NCI-H146 treated with DMSO at 0.1 percent for 48 hours (cell line): ENCODE measurements at regions not wholly inside any gene's neighbourhood (a gene's known extent, or its start where the extent isn't known, plus 50 kb on each side); places are given as distances from the start of the nearest gene placed in this dataset.
A peak's percentile ranks its signal among the peaks of the same experiment; 100 is the strongest.

ENCODE experiments used
- DNase-seq: peaks from one replicate; lab custom pipeline; 2025; ENCODE audit not compliant: unreplicated experiment; lab: John Stamatoyannopoulos, UW

DNA sequence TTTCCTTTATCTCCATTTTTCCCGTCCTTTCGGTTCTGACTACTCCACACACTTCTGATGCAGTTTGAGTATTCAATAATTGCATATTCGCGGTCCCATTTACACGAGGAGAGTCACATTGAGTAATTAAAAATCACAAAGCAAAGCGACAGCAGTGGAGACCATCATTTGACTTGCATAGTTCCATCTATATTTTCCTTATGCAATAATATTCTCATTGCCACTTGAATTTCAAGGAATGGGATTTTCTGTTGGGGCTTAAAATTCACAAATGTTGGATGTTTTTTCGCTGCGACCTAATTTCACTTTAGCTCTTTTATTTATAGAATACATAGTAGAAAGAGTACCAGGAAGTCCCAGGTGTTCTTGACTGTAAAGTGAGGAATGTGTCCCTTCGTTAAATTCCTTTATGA, 186.8 kb downstream of the ZEB2 start:
- DNase-seq, result no peak

DNA sequence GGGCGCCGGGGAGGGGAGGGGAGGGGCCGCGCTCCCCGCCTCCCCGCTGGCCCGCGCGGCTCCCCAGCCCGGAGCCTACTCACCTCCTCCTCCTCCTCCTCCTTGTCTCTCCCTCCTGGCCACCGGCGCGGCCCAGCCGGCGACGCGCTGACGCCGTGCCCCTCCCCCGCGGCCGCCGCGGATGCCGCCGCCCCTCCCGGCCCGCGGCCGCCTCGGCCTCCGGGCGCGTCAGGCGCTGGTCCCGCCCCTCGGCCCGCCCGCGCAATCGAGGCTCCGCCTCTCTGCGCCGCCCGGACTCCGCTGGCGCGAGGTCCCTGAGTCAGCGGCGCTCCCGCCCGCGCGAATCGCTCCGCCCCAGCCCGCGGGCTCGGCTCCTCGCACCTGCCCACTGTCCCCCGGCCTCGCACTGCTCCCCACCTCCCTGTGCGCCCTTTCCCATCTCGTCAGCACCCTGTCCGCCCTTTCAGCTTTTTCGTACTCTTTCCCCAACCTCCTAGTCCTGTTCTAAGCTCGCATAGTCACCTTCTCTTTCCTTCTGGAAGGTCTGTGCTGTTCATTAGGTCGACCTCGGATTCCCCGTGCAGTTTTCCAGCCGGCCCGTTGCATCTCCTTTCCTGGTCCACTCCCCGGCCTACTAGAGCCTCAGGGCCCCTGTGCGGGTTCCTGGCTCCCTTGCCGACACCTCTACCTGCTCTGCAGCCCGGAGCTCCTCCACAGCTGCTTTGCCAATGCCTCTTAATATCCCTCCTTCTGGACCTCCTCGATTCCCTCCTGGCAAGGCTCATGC, 187.4 kb downstream of the ZEB2 start:
- DNase-seq, result peak; percentile 62

DNA sequence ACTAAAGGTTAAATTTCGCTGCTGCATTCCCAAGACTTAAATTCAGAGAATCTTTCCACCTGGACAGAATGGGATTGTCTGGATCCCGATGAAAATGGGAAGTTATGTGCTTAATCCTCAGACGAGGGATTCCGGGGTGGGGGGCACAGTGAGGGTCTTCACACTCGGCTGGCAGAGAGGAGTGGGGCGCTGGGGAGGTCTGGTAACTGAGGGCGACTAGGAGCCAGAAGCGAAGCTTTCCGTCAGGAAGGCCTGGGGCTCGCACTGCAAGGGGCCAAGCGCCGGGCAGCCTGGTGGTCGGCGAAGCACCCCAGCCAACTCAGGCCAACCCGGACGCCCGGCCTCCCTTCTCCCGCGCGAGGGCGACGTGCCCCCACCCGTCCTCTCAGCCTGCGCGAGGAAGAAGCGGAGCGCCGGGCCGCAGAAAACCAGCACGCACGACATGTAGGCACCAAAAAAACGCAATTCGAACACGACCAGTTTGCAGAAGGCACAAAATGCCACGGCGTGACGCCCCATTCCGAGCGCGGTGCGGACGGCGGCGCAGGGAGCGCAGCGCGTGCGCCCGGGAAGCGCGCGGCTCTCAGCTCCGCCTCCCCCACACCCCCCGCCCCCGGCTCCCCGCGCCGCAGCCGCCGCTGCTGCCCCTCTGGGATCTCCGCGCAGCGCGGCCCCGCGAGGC, 188.1 kb downstream of the ZEB2 start:
- no peak for DNase-seq

DNA sequence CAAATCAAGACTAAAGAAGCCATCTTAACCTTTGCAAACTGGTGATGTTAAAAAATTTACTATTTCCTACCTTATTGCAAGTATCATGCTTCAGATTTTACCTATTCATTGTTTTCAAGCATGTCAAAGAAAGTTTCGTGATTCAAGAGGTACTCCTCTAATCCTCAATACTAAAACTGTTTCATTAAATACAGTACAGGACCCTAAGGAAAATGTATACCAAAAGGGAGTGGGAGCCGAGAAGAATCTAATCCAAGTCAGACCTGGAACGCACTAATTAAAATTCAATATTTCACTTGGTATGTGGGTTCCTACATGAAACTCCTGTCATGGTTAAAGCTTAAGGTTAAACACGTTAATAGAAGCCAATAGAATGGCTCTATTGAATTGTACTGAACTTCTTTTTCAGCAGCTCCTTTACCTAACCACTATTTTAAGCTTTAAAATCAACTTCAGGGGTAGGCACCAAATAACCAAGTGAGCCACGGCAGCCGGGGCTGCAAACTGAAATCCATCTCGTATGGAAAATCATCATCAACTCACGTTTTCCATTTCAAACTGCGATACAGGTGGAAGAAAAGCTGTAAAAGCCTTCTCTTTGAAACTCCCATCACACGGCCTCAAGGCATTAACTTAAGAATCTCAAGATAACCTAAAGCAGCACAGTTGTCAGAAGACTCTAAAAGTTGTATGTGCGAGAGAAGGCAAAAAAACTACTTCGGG, 188.8 kb downstream of the ZEB2 start:
- no peak for DNase-seq

DNA sequence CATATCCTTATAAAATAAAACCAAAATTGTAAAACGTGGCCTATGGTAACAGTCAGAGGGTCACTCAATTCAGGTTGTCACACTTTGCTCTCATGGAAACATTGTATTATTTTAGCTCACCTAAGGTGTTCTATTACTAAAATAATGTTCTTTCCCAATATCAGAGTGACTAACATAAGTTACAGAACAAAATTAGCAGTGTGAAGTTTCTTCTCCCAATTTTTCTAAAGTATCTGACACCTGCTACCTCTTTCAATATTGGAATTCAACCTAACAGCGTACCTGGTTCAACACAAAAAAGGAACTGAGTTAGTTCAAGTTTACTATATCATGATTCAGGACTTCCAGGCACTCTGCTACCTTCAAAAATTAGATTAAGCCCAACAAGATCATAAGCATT, 190.4 kb downstream of the ZEB2 start:
- no peak for DNase-seq

DNA sequence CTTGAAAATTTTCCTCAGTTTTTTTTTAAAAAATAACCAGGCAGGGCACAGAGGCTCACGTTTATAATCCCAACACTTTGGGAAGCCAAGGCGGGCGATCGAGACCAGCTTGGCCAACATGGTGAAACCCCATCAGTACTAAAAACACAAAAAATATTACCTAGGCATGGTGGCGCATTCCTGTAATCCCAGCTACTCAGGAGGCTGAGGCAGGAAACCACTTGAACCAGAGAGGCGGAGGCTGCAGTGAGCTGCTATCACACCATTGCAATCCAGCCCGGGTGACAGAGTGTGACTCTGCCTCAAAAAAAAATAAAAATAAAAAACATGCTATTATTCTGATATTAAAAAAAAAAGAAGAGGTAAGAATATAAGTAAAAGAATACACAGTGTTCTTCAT, 191.0 kb downstream of the ZEB2 start:
- DNase-seq, result no peak

DNA sequence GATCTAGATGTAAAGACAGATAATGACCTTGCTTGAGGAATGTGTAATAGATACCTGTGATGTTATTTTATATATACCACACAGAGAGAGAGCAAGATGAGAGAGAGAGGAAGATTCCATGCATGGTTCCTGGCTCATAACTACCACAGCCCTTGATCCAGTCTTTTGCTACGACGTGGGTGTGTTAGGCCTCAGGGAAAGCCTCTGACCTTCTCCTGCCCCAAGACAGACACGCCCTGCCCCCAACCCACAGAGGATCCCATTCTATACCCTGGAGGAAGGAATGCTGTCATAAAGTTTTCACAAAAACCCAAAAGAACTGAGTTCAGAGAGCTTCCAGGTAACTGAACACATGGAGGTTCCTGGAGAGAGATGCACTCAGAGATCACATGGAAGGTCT, 193.1 kb downstream of the ZEB2 start:
- no peak for DNase-seq

DNA sequence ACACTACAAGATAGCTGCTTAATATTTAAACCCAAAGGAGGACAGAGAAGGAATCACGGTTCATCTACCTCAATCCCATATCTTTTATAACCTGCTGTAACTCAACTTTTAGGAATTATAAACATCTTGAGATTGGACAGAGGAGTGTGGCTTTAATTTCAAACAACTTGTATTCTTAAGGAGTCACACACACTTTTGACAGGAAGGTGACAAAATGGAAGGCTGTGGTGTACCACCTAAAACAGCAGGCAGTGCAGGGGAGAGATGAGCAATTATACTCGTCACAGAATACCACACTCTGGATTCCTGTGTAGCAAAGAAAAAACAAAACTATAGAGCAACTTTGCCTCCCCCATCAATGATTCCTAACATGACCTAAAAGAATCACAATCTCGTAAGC, 194.8 kb downstream of the ZEB2 start:
- DNase-seq, result no peak

DNA sequence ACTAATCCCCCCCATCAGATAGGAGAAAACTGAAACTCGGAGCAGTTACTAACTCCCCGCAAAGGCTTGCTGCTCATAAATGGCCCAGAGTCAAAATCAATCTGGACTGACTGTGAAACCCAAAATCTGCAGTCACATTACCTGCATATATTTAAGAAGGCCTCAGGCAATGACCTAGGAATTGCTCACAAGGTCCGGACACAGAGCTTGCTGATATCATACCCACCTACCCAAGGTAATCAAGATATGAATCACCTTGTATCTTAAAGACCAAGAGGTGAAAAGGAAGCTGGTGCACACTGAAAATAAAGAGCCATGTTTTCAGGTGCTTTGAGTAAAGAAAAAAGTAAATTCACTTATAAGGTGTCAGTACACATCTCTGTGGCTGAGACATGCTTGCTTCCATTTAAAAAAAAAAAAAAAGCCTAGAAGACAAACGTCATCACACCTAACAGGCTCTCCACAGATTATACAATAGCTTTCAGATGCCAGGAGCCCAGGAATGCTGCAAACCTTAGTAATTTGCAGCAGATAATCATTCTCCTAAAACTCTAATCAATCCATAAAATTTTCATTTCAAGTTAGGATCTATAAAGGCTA, 195.4 kb downstream of the ZEB2 start:
- DNase-seq, result no peak

DNA sequence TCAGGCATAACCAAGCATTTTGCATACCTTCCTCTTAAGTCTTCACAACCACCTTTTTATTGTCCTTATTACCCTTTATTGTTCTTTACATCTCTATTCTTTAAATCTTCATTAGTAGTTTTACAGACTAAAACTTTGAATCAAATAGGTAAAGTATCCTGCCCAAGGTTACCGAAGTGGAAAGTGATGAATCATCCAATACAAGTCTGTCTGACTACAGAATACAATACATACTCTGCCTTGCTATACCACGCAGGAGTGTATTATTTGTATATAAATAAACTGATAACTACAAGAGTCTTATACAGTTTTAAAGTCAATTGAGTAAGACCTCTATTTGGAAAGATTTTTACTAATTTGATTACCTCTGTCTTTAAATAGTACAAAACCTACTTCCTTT, 196.0 kb downstream of the ZEB2 start:
- no peak for DNase-seq

DNA sequence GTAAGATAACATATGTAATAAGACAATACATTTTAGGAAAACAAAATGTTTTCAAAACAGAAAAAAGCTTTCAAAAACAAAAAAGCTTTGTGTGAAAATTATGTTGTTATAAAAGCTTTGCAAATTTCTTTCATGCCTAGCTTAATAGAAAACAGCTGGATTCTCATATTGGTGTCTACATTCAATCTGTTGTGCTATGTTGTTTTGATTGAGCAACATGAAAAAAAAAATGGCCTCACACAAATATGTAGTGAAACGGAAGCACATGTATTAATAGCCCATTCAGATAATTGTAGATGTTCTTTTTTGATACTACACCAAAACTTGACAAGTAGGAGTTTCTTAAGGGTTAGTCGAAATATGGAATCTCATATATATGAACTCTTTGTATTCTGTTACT, 197.5 kb downstream of the ZEB2 start:
- DNase-seq, result no peak

DNA sequence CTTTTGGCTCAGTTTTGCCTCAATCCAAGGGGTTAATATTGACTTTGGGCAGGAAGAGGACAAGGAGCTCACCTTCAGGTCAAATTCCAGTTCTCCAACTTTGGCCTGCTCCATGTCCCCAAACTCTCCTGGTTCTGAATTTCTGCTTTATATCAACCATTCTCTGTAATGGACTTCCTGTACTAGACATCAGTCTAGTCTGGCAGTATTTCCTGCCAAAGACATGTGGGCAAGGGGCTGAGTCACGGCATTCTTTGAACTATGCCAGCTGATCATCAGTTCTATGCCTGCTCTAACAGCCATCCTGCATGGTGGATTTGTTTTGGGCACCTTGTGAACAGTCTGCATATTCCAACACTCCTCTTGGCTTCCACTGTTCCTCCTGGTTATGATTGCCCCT, 199.4 kb downstream of the ZEB2 start:
- DNase-seq, result no peak

DNA sequence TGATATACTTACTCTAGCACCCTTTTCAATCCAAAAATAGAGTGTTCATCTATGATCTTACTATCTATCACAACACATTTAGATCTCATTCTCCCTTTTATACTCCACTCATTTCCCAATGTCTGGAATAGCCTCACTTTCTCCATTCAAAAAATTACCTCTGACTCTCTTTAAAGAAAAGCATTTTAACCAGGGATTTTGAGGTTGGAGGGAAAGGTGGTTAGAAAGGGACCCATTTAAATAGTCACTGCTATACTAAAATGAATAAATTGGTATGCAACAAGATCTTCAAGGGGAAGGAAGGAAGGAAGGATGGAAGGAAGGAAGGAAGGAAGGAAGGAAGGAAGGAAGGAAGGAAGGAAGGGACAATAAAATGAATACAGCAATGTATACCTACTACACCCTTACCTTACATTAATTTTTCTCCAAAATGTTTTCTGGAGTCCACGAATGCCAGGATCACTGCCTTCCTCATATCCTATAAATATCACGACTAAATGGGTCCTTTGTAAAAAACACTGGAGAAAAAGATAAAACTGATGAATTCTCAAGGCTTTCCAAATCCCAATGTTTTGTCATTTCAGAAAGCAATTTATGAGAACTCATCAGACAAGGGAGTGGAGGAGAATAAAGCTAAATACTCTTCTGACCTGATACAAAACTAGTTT, 202.7 kb downstream of the ZEB2 start:
- DNase-seq, result no peak

DNA sequence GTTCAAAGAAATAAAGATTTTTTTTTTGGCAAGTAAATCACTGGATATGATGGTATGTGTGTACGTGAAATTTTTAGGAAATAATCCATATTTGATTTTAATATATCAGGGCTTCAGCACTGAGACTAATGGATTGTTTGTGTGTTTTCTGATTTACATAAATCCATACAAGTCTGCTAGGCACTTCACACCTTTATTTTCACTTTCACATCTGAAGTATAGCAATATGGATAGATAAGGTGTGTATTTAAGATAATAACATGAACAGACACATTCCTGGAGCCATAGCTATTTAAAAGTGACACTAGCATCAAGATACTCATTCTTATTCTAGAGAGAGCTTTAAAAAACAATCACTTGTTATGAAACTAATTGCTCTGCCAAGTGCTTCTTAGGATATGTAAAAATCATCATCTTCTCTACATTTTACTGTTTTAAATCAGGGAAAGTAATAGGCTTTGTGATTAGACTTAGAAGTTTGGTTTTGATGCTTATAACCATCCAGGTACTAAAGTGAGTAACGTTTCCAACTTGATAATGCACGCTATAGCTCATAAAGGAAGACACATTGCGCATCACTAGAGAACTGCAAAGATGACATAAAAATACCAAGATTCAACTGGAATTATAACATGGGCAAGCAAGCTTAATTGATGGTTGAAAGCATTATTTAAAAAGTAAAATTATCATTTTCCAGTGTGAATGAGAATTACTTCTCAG, 208.9 kb downstream of the ZEB2 start:
- DNase-seq, result no peak

DNA sequence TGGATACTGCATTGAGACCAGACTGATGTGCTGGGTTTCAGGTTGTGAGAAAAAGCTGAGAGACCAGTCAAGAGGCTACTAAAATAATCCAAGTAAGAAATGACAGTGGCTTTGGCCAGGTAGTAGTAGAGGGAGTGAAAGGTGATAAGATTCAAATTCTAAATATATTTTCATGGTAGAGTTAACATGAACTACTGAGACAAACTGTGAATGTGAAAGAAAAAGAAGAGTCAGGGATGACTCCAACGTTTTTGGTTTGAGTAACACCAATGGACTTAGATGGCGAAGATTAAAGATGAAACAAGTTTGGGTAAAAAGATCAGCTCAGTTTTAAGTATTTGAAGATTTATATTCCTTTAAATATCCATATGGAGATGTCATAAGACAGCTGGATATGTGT, 209.4 kb downstream of the ZEB2 start:
- no peak for DNase-seq

DNA sequence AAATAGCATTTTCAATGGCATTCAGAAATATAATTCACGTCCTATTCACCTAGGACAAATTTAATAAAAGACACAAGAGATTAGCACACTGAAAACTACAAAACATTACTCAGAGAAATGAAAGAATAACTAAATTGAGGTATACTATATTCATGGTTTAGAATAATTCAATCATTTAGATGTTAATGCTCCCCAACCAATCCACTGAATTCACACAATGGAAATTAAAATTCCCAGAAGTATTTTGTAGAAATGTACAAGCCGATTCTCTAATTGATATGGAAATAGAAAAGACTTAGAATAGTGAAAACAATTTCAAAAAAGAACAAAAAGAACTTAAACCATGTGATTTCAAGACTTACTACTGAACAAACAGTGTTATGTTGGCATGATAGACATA, 212.2 kb downstream of the ZEB2 start:
- DNase-seq, result no peak

DNA sequence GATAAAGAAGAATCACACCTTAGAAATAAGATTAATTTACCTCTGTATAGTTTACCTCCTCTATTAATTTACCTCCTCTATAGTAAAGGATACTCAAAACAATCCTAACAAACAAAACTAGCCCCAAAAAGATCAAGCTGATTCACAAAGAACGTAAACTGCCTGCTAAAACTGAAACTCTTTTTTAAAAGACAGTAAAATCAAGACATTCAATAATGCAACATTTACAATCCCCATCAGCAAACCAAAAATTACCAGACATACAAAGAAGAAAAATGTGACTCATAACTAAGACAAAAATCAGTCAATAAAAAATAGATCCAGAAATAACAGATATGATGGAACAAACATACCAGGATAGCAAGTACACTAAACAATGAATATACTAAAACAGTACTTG, 215.7 kb downstream of the ZEB2 start:
- DNase-seq, result no peak

DNA sequence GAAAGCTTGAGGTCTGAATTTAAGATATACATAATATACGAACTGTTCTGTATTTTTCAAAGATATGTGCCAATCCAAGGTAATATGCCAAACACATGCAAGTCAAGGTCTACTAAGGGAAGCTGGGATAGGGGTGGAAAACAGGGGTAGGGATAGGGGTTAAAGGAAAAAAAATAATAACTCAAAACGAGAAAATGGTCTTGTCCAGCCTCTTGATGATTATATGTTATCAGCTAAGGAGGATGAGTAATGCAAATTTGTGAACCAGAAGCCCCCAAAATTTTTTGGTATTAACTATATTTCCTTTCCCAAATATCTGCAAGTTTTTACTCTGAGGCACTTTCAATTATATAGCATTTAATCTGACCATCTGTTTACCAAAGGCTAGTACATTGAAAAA, 219.3 kb downstream of the ZEB2 start:
- DNase-seq, result no peak

DNA sequence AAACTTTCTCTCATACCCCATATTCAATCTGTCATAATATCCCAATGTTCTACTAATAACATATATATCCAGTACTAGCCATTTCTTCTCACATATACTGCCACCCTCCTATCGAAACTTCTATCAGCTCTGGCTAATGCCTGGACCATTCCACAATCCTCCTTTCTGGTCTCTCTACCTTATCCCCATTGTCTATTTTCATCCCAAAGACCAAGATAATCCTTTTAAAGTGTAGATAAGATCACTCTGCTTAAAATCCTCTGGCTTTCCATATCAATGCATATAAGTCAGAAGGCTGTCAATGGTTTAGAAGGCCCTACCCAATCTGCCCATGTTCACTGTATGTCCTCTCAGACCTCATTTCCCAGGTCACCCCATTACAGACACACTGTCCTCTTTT, 229.6 kb downstream of the ZEB2 start:
- no peak for DNase-seq

DNA sequence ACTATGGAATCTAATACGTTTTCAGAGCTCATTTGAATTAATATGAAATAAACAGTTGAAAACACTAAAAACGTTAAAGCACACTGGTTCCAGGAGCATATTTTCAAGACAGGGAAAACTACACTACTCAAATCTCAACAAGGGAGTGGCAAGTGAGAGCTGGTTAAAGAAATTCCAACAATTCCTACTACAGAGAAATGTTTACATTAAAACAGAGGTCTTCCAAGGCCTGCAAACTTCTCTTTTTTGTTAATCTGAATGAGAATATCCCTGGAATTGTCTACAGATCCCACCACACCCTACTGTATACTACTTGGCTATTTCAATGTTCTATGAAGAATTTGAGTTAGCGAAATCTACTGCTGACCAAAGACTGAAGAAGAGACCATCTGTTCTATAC, 231.5 kb downstream of the ZEB2 start:
- DNase-seq, result no peak

DNA sequence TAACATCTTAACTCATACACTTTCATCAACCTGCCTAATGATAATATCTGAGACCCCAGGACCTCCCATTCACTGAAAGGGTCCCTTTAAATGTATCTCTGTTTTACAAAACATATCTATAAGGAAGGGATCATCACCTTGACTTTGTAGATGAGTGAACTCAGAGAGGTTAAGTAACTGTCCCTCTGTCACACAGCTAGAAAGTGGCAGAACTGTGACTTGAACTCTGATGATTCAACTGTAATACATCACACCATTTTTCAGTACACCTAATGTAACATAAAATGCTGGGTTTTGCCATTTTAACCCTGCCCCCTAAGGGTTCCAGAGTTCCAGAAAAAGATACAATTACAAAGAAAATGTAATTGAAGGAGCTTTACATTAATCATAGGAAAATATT, 234.6 kb downstream of the ZEB2 start:
- no peak for DNase-seq
